H9 (cell line): ENCODE measurements at regions not wholly inside any gene's neighbourhood (a gene's known extent, or its start where the extent isn't known, plus 50 kb on each side); places are given as distances from the start of the nearest gene placed in this dataset.

Experiments used
- DNase-seq: peaks from one replicate; pipeline ENCODE4 v3.0.0-alpha.2; 2017
- H2AFZ ChIP-seq: one replicate; pipeline ENCODE4 v1.6.1; 2013; ENCODE audit warnings: mild to moderate bottlenecking, low read length, control low read depth, moderate library complexity
- H2AK5ac ChIP-seq: 2 replicates; pipeline ENCODE4 v1.6.1; 2013; ENCODE audit warnings: low read length, control low read depth, mixed read lengths; ENCODE audit not compliant: insufficient read length
- H2BK120ac ChIP-seq: one replicate; pipeline ENCODE4 v1.6.1; 2013; ENCODE audit warnings: low read depth, mild to moderate bottlenecking, low read length, control low read depth, inconsistent platforms; ENCODE audit not compliant: poor library complexity, severe bottlenecking
- H2BK12ac ChIP-seq: 2 replicates; pipeline ENCODE4 v1.6.1; 2013; ENCODE audit warnings: low read length, control low read depth, mixed read lengths, low read depth; ENCODE audit not compliant: insufficient read length
- H2BK15ac ChIP-seq: 2 replicates; pipeline ENCODE4 v1.6.1; 2013; ENCODE audit warnings: low read depth, low read length, control low read depth
- H2BK20ac ChIP-seq: one replicate; pipeline ENCODE4 v1.6.1; 2013; ENCODE audit warnings: low read depth, mild to moderate bottlenecking, low read length, control low read depth, inconsistent platforms; ENCODE audit not compliant: poor library complexity, severe bottlenecking
- H2BK5ac ChIP-seq: 2 replicates; pipeline ENCODE4 v1.6.1; 2013; ENCODE audit warnings: low read length, control low read depth, mixed read lengths; ENCODE audit not compliant: insufficient read length
- H3K14ac ChIP-seq: 2 replicates; pipeline ENCODE4 v1.6.1; 2013; ENCODE audit warnings: low read length, control low read depth; ENCODE audit not compliant: insufficient read depth
- H3K18ac ChIP-seq: 2 replicates; pipeline ENCODE4 v1.6.1; 2013; ENCODE audit warnings: low read depth, mild to moderate bottlenecking, mixed read lengths, low read length, control low read depth; ENCODE audit not compliant: insufficient read length
- H3K23ac ChIP-seq: 2 replicates; pipeline ENCODE4 v1.6.1; 2013; ENCODE audit warnings: low read length, control low read depth, mixed read lengths, low read depth; ENCODE audit not compliant: insufficient read length
- H3K23me2 ChIP-seq: 2 replicates; pipeline ENCODE4 v1.6.1; 2013; ENCODE audit warnings: low read depth, mild to moderate bottlenecking, mixed read lengths, low read length, control low read depth; ENCODE audit not compliant: insufficient read length, poor library complexity, severe bottlenecking
- H3K27ac ChIP-seq: 2 replicates; pipeline ENCODE4 v1.5.1; 2013; ENCODE audit warnings: low read length, control low read depth, mixed read lengths, low read depth; ENCODE audit not compliant: insufficient read length
- H3K27me3 ChIP-seq: 2 replicates; pipeline ENCODE4 v1.6.1; 2013; ENCODE audit warnings: low read length, control low read depth, inconsistent platforms; ENCODE audit not compliant: insufficient read depth
- H3K4ac ChIP-seq: 2 replicates; pipeline ENCODE4 v1.6.1; 2013; ENCODE audit warnings: low read depth, mild to moderate bottlenecking, control low read depth, inconsistent platforms, low read length, moderate library complexity
- H3K4me1 ChIP-seq: 2 replicates; pipeline ENCODE4 v1.6.1; 2013; ENCODE audit warnings: low read length, control low read depth, inconsistent platforms; ENCODE audit not compliant: insufficient read depth
- H3K4me2 ChIP-seq: 2 replicates; pipeline ENCODE4 v1.6.1; 2013; ENCODE audit warnings: low read length, control low read depth, mixed read lengths; ENCODE audit not compliant: insufficient read length, insufficient read depth
- H3K56ac ChIP-seq: 2 replicates; pipeline ENCODE4 v1.6.1; 2013; ENCODE audit warnings: low read depth, mild to moderate bottlenecking, mixed read lengths, low read length, control low read depth; ENCODE audit not compliant: insufficient read length
- H3K79me1 ChIP-seq: 2 replicates; pipeline ENCODE4 v1.6.1; 2013; ENCODE audit warnings: low read depth, mild to moderate bottlenecking, moderate library complexity, low read length, control low read depth, inconsistent platforms; ENCODE audit not compliant: insufficient read depth, poor library complexity, severe bottlenecking
- H3K79me2 ChIP-seq: 2 replicates; pipeline ENCODE4 v1.6.1; 2013; ENCODE audit warnings: low read length, control low read depth, inconsistent platforms; ENCODE audit not compliant: insufficient read depth
- H3K9ac ChIP-seq: 2 replicates; pipeline ENCODE4 v1.6.1; 2013; ENCODE audit warnings: low read length, control low read depth, mixed read lengths; ENCODE audit not compliant: insufficient read length; ENCODE audit errors: extremely low read depth
- H3K9me3 ChIP-seq: one replicate; pipeline ENCODE4 v1.6.1; 2013; ENCODE audit warnings: low read depth, low read length, inconsistent platforms; ENCODE audit not compliant: control insufficient read depth
- H3T11ph ChIP-seq: one replicate; pipeline ENCODE4 v1.6.1; 2013; ENCODE audit warnings: mild to moderate bottlenecking, low read length, control low read depth, inconsistent platforms
- H4K20me1 ChIP-seq: one replicate; pipeline ENCODE4 v1.6.1; 2013; ENCODE audit not compliant: control insufficient read depth, insufficient read length, insufficient read depth
- H4K5ac ChIP-seq: 2 replicates; pipeline ENCODE4 v1.6.1; 2013; ENCODE audit warnings: low read depth, mild to moderate bottlenecking, mixed read lengths, low read length, control low read depth; ENCODE audit not compliant: insufficient read length
- H4K8ac ChIP-seq: replicated peaks from 2 replicates; pipeline ENCODE4 v1.6.1; 2013; ENCODE audit warnings: low read length, control low read depth, mixed read lengths, low read depth; ENCODE audit not compliant: insufficient read length
- H4K91ac ChIP-seq: 2 replicates; pipeline ENCODE4 v1.6.1; 2013; ENCODE audit warnings: low read depth, mild to moderate bottlenecking, moderate library complexity, mixed read lengths, low read length, control low read depth; ENCODE audit not compliant: insufficient read length
- H3K27ac Mint-ChIP-seq, 3 experiments: 2 replicates in 2 of 3; 3 replicates in 1 of 3; pipeline ENCODE4 v1.8.0; 2020 to 2021; ENCODE audit warnings: mixed read lengths in 3 of 3, mild to moderate bottlenecking in 1 of 3, moderate library complexity in 1 of 3
- H3K27me3 Mint-ChIP-seq: 2 replicates; pipeline ENCODE4 v1.8.0; 2021; ENCODE audit warnings: low read depth, mild to moderate bottlenecking, moderate library complexity, mixed read lengths
- H3K36me3 Mint-ChIP-seq, 3 experiments: 2 replicates in 2 of 3; 3 replicates in 1 of 3; pipeline ENCODE4 v1.8.0; 2020 to 2021; ENCODE audit warnings: low read depth in 3 of 3, mixed read lengths in 3 of 3; ENCODE audit not compliant: insufficient read depth in 1 of 3
- H3K4me1 Mint-ChIP-seq, 2 experiments: 2 replicates each; pipeline ENCODE4 v1.8.0; 2020; ENCODE audit warnings: mixed read lengths in 2 of 2
- H3K4me3 Mint-ChIP-seq, 2 experiments: 2 replicates in 1 of 2; 3 replicates in 1 of 2; pipeline ENCODE4 v1.8.0; 2020 to 2021; ENCODE audit warnings: mild to moderate bottlenecking in 2 of 2, mixed read lengths in 2 of 2, moderate library complexity in 1 of 2
- H3K9me3 Mint-ChIP-seq, 2 experiments: 2 replicates in 1 of 2; 3 replicates in 1 of 2; pipeline ENCODE4 v1.8.0; 2020; ENCODE audit warnings: mild to moderate bottlenecking in 2 of 2, mixed read lengths in 2 of 2, moderate library complexity in 1 of 2
- WGBS: extraction: QIAGEN DNeasy Blood & Tissue Kit; methylation state at CpG from one replicate; pipeline ENCODE4 v1.1.7; 2013; ENCODE audit warnings: missing lambda C conversion rate, low lambda C conversion rate, mixed read lengths; ENCODE audit not compliant: insufficient read length; ENCODE audit errors: extremely low coverage; 5-methylcytosine and 5-hydroxymethylcytosine counted together
- TF ChIP-seq, protein P1 (sequence below): fragments of 200-600 bp; sonication (generic); conservative IDR thresholded peaks from 3 replicates; pipeline ENCODE4 v1.8.0; 2021; ENCODE audit warnings: antibody characterized with exemption, mild to moderate bottlenecking

DNA sequence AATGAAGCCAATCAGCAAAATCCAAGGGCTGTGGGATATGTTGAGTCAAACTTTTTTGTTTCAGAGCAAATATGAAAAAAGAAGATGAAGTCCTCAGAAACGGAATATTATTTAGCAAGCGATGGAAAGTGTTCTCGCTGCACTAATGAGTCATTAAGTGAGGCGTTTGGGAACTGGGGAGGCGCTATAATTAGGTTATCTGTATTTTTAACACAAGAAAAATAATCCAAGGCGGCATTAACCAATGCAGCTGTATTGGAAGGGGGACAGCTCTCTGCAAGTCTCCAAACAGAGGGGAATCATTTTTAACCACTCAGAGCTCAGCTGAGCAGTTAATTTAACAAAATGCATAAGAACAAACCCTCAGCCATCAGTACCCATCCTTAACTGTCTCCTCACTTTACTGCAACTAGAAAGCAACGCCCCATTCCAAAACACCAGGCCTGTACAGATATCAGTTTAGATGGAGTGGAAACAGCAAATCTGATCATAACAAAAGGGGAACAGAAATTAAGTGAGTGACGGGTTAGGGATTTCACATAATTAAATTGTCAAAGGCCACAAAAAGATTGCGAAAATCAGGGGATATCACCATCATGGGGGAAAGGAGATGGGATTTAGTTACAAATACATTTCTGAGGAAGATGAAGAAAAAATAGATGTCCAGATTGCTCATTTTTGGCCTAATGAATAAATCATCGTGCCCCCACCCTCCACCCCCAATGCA lies 211.0 kb upstream of the TOX3 start:
- H4K91ac ChIP-seq, result no peak overlapping the region
- H4K8ac ChIP-seq, result no peak overlapping the region
- no peaks in the 10 kb centered on the region for H3K79me1 ChIP-seq
- H2BK120ac ChIP-seq, result no peak overlapping the region
- H3K9me3 ChIP-seq, result no peaks in the 10 kb centered on the region
- H2BK12ac ChIP-seq, result no peak overlapping the region
- no peak overlapping the region for H3K4me3 Mint-ChIP-seq
- no peak overlapping the region for H3K9ac ChIP-seq
- H3K9me3 Mint-ChIP-seq, result no peaks in the 10 kb centered on the region
- no peak overlapping the region for H3K27ac ChIP-seq
- DNase-seq, result no peak
- no peak overlapping the region for H3K14ac ChIP-seq
- H3K36me3 Mint-ChIP-seq, result no peaks in the 10 kb centered on the region
- H4K20me1 ChIP-seq, result no peaks in the 10 kb centered on the region
- no peak overlapping the region for H2AK5ac ChIP-seq
- H2BK5ac ChIP-seq, result no peak overlapping the region
- H3K4ac ChIP-seq, result no peak overlapping the region
- TF ChIP-seq, protein P1, sequence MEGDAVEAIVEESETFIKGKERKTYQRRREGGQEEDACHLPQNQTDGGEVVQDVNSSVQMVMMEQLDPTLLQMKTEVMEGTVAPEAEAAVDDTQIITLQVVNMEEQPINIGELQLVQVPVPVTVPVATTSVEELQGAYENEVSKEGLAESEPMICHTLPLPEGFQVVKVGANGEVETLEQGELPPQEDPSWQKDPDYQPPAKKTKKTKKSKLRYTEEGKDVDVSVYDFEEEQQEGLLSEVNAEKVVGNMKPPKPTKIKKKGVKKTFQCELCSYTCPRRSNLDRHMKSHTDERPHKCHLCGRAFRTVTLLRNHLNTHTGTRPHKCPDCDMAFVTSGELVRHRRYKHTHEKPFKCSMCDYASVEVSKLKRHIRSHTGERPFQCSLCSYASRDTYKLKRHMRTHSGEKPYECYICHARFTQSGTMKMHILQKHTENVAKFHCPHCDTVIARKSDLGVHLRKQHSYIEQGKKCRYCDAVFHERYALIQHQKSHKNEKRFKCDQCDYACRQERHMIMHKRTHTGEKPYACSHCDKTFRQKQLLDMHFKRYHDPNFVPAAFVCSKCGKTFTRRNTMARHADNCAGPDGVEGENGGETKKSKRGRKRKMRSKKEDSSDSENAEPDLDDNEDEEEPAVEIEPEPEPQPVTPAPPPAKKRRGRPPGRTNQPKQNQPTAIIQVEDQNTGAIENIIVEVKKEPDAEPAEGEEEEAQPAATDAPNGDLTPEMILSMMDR, result no peak
- H2BK20ac ChIP-seq, result no peak overlapping the region
- no peaks in the 10 kb centered on the region; the same call in 1 of the 2 replicates for H3K4me1 ChIP-seq
- H3K79me2 ChIP-seq, result no peaks in the 10 kb centered on the region
- peaks cover 4 to 6% of the 10 kb centered on the region in 2 experiments for H3K4me1 Mint-ChIP-seq
- no peaks in the 10 kb centered on the region for H3K27me3 Mint-ChIP-seq
- H2AFZ ChIP-seq, result no peak overlapping the region
- no peak overlapping the region for H4K5ac ChIP-seq
- H3T11ph ChIP-seq, result no peak overlapping the region
- no peak overlapping the region for H3K4me2 ChIP-seq
- H2BK15ac ChIP-seq, result no peak overlapping the region
- H3K56ac ChIP-seq, result no peak overlapping the region
- H3K27me3 ChIP-seq, result no peaks in the 10 kb centered on the region
- WGBS, result no CpG with 5 or more reads among the region's 10 CpGs
- H3K23me2 ChIP-seq, result no peaks in the 10 kb centered on the region
- H3K27ac Mint-ChIP-seq, result no peak overlapping the region
- no peak overlapping the region for H3K18ac ChIP-seq
- H3K23ac ChIP-seq, result no peak overlapping the region
